HFFc6 (cell line): ENCODE measurements at regions not wholly inside any gene's neighbourhood (a gene's known extent, or its start where the extent isn't known, plus 50 kb on each side); places are given as distances from the start of the nearest gene placed in this dataset.

ENCODE experiments used
- DNase-seq: peaks from one replicate; pipeline ENCODE4 v3.0.0-alpha.2; 2018
- H3K27ac Mint-ChIP-seq: 2 replicates; pipeline ENCODE4 v1.8.0; 2020; ENCODE audit warnings: mild to moderate bottlenecking, mixed read lengths
- H3K27me3 Mint-ChIP-seq: 2 replicates; pipeline ENCODE4 v1.8.0; 2021; ENCODE audit warnings: mild to moderate bottlenecking, moderate library complexity, mixed read lengths; ENCODE audit not compliant: insufficient read depth
- H3K36me3 Mint-ChIP-seq: 2 replicates; pipeline ENCODE4 v1.8.0; 2021; ENCODE audit warnings: low read depth, mixed read lengths
- H3K4me1 Mint-ChIP-seq: 2 replicates; pipeline ENCODE4 v1.8.0; 2020; ENCODE audit warnings: low read depth, mixed read lengths
- H3K4me3 Mint-ChIP-seq: 2 replicates; pipeline ENCODE4 v1.8.0; 2020; ENCODE audit warnings: mild to moderate bottlenecking, moderate library complexity, mixed read lengths
- H3K9me3 Mint-ChIP-seq: 2 replicates; pipeline ENCODE4 v1.8.0; 2020; ENCODE audit warnings: mild to moderate bottlenecking, mixed read lengths
- CTCF ChIP-seq: fragments of 200-600 bp; sonication (generic); IDR thresholded peaks from 2 replicates; pipeline ENCODE4 v1.5.0; 2021; ENCODE audit warnings: antibody characterized with exemption, mild to moderate bottlenecking

GRCh38 chr11:42827845-42828244 is 484.0 kb upstream of the API5 start:
- Mint-ChIP-seq H3K27me3 (no peaks in the 10 kb centered on the region; the same call in 1 of the 2 replicates), H3K27ac (no peak overlapping the region), H3K36me3 (no peaks in the 10 kb centered on the region), H3K4me1 (no peaks in the 10 kb centered on the region), H3K4me3 (no peak overlapping the region), H3K9me3 (peaks cover 23% of the 10 kb centered on the region)
- TF ChIP-seq CTCF = no peak
- no peak for DNase-seq

- Mint-ChIP-seq H3K36me3 (no peaks in the 10 kb centered on the region), H3K4me1 (no peaks in the 10 kb centered on the region), H3K9me3 (peaks cover 54% of the 10 kb centered on the region), H3K27ac (no peak overlapping the region), H3K4me3 (no peak overlapping the region), H3K27me3 (peaks cover 2% of the 10 kb centered on the region; the same call in 1 of the 2 replicates)
- no peak for DNase-seq
- TF ChIP-seq CTCF = no peak
Observed at GRCh38 chr11:42837994-42838393, 473.8 kb upstream of the API5 start.

GRCh38 chr11:42840176-42840829 is 471.5 kb upstream of the API5 start:
- Mint-ChIP-seq H3K9me3 (peaks cover 46% of the 10 kb centered on the region), H3K27me3 (no peaks in the 10 kb centered on the region), H3K4me1 (no peaks in the 10 kb centered on the region), H3K4me3 (no peak overlapping the region), H3K27ac (no peak overlapping the region), H3K36me3 (no peaks in the 10 kb centered on the region)
- no peak for TF ChIP-seq CTCF
- no peak for DNase-seq

GRCh38 chr11:42840860-42841259 is 470.9 kb upstream of the API5 start:
- Mint-ChIP-seq H3K9me3 (peaks cover 44% of the 10 kb centered on the region), H3K4me1 (no peaks in the 10 kb centered on the region), H3K27me3 (no peaks in the 10 kb centered on the region), H3K27ac (no peak overlapping the region), H3K4me3 (no peak overlapping the region), H3K36me3 (no peaks in the 10 kb centered on the region)
- DNase-seq = no peak
- no peak for TF ChIP-seq CTCF

GRCh38 chr11:42841556-42841955 is 470.2 kb upstream of the API5 start:
- H3K9me3 Mint-ChIP-seq = peaks cover 41% of the 10 kb centered on the region
- no peak for TF ChIP-seq CTCF

More at GRCh38 chr11:42841556-42841955, 470.2 kb upstream of the API5 start:
- no peak for DNase-seq
- Mint-ChIP-seq H3K27me3 (no peaks in the 10 kb centered on the region), H3K36me3 (no peaks in the 10 kb centered on the region), H3K4me3 (no peak overlapping the region), H3K4me1 (no peaks in the 10 kb centered on the region), H3K27ac (no peak overlapping the region)
